Activated CD4-positive, alpha-beta memory T cell treated with anti-CD3 and anti-CD28 coated beads for 36 hours (primary cell): ENCODE measurements at regions not wholly inside any gene's neighbourhood (a gene's known extent, or its start where the extent isn't known, plus 50 kb on each side); places are given as distances from the start of the nearest gene placed in this dataset.

ENCODE experiments used
- CTCF ChIA-PET: fragments of 350-600 bp; sonication (Branson Sonifier 250); formaldehyde crosslinking; loops from one replicate; lab custom pipeline; 2021; ENCODE audit warnings: antibody characterized with exemption, inconsistent platforms; lab: Charles Lee
- POLR2A ChIA-PET: fragments of 350-600 bp; sonication (Branson Sonifier 250); formaldehyde crosslinking; loops from one replicate; lab custom pipeline; 2021; ENCODE audit warnings: antibody characterized with exemption; lab: Charles Lee
- DNase-seq: peaks from one replicate; pipeline ENCODE4 v3.0.0-alpha.2; 2020
- H3K27ac Mint-ChIP-seq: one replicate; pipeline ENCODE4 v1.8.0; 2021; ENCODE audit warnings: mixed read lengths
- H3K27me3 Mint-ChIP-seq: one replicate; pipeline ENCODE4 v1.8.0; 2021; ENCODE audit warnings: mixed read lengths
- H3K36me3 Mint-ChIP-seq: one replicate; pipeline ENCODE4 v1.8.0; 2021; ENCODE audit warnings: mixed read lengths
- H3K4me1 Mint-ChIP-seq: one replicate; pipeline ENCODE4 v1.8.0; 2021; ENCODE audit warnings: low read depth, mixed read lengths
- H3K4me3 Mint-ChIP-seq: one replicate; pipeline ENCODE4 v1.8.0; 2021; ENCODE audit warnings: mild to moderate bottlenecking, mixed read lengths
- H3K9me3 Mint-ChIP-seq: one replicate; pipeline ENCODE4 v1.8.0; 2021; ENCODE audit warnings: mixed read lengths
- intact Hi-C: fragments of 100-400 bp; cut with micrococcal nuclease; formaldehyde crosslinking; loops from one replicate; pipeline ENCODE4 v1.15.1; 2023

DNA sequence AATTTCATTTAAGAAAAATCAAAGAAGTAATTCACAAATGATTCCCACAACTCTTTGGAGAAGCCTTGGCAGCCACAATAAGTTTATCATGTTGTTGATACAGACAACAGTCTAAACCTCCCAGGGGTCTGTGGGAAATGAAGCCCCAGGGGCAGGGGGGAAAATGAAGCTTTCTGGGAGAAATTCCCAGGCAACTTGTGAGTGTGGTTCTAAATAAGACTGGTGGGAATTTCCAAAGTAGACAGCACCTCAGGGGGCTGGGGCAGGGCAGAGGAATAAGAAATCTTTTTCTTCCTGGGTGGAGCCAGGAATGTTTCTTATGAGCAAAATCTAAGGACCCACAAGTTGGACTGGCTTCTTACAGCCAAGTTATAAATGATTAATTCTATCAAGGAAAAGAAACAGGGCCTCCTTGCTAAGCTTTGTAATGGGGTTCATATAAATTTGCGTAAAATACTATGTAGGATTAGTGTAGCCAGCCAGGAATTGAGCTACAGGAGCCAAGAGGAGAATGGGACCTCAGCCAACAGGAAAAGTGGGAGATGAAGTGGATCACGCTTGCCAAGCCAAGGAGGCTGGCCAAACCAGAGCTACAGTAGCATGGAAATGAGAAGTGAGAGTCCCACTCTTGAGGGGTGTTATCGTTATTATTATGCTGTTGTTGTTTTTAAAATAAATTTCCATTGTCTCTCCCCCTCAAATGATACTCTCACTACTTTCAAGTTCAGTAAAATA is 182.9 kb upstream of the FAR2 start:
- no peaks in the 10 kb centered on the region for H3K9me3 Mint-ChIP-seq
- ChIA-PET POLR2A (no interaction called here), CTCF (no interaction called here)
- no peak overlapping the region for H3K4me3 Mint-ChIP-seq
- no peaks in the 10 kb centered on the region for H3K36me3 Mint-ChIP-seq
- H3K27ac Mint-ChIP-seq, result no peak overlapping the region
- no peaks in the 10 kb centered on the region for H3K4me1 Mint-ChIP-seq
- intact Hi-C loops, result no loop called here
- peaks cover 13% of the 10 kb centered on the region for H3K27me3 Mint-ChIP-seq
- DNase-seq, result no peak

DNA sequence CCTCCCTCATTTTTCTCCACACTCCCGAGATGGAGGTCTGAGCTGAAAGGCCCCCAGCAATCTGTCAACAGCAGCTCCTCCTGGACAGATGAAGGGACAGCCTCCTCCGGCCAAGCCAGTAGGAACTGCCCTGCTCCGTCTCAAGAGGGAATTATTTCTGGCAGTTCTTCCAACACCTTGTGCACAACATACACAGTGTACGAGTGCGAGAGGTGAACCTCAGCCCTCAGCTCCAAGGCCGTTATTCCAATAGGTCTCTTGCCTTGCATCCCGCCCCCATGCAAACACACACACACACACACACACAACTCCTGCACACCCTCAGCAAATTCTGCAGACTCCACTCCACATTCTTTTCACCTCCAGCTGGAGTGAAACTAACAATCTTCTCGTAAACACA is 181.7 kb upstream of the FAR2 start:
- CTCF ChIA-PET, result no interaction called here
- Mint-ChIP-seq H3K4me1 (no peaks in the 10 kb centered on the region), H3K36me3 (no peaks in the 10 kb centered on the region), H3K9me3 (no peaks in the 10 kb centered on the region), H3K27ac (no peak overlapping the region), H3K27me3 (peaks cover 11% of the 10 kb centered on the region), H3K4me3 (no peak overlapping the region)
- intact Hi-C loops, result no loop called here
- no peak for DNase-seq
- POLR2A ChIA-PET, result no interaction called here

DNA sequence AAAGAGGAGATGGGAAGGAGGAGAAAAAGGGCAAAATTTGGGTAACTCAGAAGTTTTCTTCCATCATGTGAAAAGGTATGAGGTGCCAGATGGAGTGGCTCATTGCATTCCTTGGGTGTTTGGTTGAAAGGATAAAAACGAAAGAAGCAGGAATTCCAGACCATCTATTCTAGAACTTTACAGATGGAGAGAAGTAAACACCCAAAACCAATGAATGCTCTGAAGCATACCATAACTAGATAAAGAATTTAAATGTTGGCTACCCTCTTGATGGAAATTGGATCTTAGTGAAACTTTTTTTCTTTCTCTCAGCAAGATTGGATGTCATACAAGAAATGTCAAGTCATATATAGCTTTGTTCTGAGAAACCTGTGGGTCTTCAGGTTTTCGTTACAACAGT is 175.6 kb upstream of the FAR2 start:
- no peak for DNase-seq
- Mint-ChIP-seq H3K4me3 (no peak overlapping the region), H3K4me1 (no peaks in the 10 kb centered on the region), H3K27me3 (peaks cover 4% of the 10 kb centered on the region), H3K27ac (no peak overlapping the region), H3K9me3 (no peaks in the 10 kb centered on the region), H3K36me3 (no peaks in the 10 kb centered on the region)
- intact Hi-C loops, result no loop called here
- ChIA-PET POLR2A (no interaction called here), CTCF (no interaction called here)

DNA sequence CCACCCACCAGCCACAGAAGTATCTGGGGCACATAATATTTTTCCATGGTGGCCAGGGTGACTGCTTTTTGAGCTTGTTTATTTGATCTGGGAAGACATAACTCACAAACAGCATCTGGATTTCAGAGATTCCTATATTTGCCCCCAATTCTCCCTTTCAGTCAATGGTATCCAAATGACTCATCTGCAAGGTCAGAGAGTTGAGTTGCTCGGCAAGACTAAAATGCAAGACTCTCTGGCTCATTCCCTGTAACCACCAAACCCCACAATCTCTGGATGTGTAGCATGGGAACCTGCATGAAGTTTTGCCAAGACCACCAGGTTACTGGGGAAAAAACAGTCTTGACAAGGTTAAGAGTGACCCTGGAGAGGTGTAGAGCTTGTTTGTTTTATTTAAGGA is 174.9 kb upstream of the FAR2 start:
- POLR2A ChIA-PET, result no interaction called here
- H3K9me3 Mint-ChIP-seq, result no peaks in the 10 kb centered on the region
- H3K27me3 Mint-ChIP-seq, result peaks cover 10% of the 10 kb centered on the region
- H3K27ac Mint-ChIP-seq, result no peak overlapping the region
- CTCF ChIA-PET, result no interaction called here
- DNase-seq, result no peak
- H3K4me1 Mint-ChIP-seq, result no peaks in the 10 kb centered on the region
- no peak overlapping the region for H3K4me3 Mint-ChIP-seq
- intact Hi-C loops, result no loop called here
- no peaks in the 10 kb centered on the region for H3K36me3 Mint-ChIP-seq

DNA sequence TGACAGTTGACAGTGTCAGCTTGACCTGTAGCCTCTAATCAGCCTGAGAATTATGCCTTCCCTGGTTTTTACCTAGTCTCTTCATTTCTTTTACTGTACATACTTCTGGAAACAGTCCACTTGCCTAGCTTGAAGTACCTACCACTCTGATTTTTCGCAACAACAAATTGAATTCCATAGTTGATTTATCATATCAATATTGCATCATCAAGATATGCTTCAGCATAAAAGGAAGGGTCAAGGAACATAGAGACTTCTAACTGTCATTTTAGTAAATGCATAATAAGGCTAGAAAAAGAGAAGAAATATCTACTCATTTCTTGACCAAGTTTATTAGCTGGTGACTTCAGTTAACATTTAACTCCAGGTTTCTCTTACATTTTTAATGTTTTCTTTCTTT is 174.2 kb upstream of the FAR2 start:
- no peaks in the 10 kb centered on the region for H3K9me3 Mint-ChIP-seq
- no peaks in the 10 kb centered on the region for H3K36me3 Mint-ChIP-seq
- H3K4me3 Mint-ChIP-seq, result no peak overlapping the region
- H3K27me3 Mint-ChIP-seq, result peaks cover 10% of the 10 kb centered on the region
- no peak for DNase-seq
- CTCF ChIA-PET, result interaction anchor here (0.7 kb wide), 1 partner anchor 468 kb away, joined by 6 read pairs; no protein-coding TSS in a partner anchor
- intact Hi-C loops, result no loop called here
- no peaks in the 10 kb centered on the region for H3K4me1 Mint-ChIP-seq
- no peak overlapping the region for H3K27ac Mint-ChIP-seq
- POLR2A ChIA-PET, result no interaction called here

DNA sequence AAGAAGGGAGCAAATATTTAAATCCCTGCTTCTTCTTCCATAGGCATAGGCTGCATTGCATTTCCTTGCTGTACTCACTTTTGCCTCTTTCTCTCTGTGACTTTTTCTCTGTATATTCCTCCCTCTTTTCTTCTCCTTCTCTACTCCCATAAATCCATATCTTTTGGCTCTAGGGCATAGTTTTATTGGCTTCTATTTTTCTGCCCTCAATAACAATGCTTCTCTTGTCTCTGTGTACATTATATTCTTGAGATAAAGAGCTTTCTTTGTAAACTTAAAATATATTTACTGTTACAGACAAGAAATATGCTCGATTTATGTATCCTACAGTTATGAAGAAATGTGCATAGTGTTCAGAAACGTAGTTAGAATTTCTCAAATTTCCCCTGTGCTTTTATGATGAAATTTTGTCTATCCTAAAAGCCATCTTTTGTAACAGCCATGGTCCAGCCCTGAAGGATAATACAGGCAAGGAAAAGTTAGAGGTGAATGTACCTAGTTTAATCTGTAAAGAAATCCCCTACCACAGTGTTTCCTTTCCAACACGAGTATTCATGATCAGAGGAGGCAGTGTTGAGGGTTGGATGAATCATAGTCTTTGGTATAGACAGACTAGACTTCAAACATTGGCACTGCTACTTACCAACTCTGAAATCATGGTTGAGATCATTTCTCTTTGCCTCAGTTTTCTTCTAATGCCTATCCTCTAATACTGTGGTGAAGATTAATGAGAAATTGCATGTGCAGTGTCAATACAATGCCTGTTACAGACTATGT is 173.3 kb upstream of the FAR2 start:
- no peak overlapping the region for H3K4me3 Mint-ChIP-seq
- DNase-seq, result no peak
- intact Hi-C loops, result no loop called here
- H3K27ac Mint-ChIP-seq, result no peak overlapping the region
- H3K27me3 Mint-ChIP-seq, result peaks cover 15% of the 10 kb centered on the region
- no peaks in the 10 kb centered on the region for H3K4me1 Mint-ChIP-seq
- no peaks in the 10 kb centered on the region for H3K36me3 Mint-ChIP-seq
- ChIA-PET POLR2A (no interaction called here), CTCF (interaction anchor here (0.7 kb wide), 1 partner anchor 469 kb away, joined by 6 read pairs; no protein-coding TSS in a partner anchor)
- H3K9me3 Mint-ChIP-seq, result no peaks in the 10 kb centered on the region

DNA sequence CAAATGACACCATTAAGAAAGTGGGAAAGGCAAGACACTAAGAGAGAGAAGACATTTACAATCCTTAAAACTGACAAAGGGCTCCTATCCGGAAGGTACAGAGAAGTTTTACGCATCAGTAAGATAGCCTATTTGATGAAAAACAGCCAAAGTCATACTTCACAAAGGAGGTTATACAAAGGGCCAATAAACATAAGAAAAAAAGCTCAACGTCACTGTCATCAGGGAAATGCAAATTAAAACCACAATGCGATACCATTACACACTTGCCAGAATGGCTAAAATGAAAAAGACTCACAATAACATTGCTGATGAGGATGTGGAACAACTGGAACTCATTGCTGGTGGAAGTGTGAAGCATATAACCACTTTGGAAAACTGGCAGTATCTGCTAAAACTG is 168.6 kb upstream of the FAR2 start:
- intact Hi-C loops, result no loop called here
- CTCF ChIA-PET, result no interaction called here
- DNase-seq, result no peak
- POLR2A ChIA-PET, result no interaction called here
- H3K9me3 Mint-ChIP-seq, result no peaks in the 10 kb centered on the region
- no peaks in the 10 kb centered on the region for H3K4me1 Mint-ChIP-seq
- H3K27ac Mint-ChIP-seq, result no peak overlapping the region
- H3K4me3 Mint-ChIP-seq, result no peak overlapping the region
- no peaks in the 10 kb centered on the region for H3K36me3 Mint-ChIP-seq
- H3K27me3 Mint-ChIP-seq, result peaks cover 16% of the 10 kb centered on the region

DNA sequence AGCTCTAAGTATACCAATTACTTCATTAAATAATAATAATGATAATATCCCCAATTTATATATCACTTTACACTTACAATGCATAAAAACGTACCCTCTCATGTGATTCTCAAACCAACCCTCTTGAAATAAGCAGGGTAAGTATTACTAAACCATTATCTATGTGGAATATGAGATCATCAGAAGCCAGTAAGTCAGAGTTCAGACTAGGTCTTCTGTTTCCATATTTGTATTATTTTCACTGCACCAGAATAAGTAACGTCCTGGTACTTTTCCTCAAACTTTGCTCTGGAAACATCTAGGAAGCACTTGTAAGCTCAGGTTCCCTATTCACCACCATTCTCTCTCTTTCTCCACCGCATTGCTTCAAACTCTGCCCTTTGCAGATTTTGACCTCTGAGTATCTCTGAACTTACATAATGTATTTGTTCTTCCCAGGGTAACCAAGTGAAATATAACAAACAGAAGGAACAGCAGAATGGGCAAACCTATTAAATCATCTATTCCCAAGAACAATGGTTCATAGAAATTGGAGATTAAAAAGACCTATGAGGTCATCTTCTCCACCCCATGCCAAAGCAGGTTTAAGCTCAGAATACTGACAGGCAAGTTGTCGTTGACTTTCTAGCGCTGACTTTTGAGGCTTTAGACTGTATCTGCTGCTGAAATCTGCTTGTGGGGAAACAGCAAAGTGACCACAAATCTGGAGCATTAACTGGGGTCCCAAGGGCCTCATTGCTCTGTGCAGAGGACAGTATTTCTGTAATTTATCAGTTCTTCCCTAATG is 161.3 kb upstream of the FAR2 start:
- Mint-ChIP-seq H3K4me1 (no peaks in the 10 kb centered on the region), H3K4me3 (no peak overlapping the region), H3K36me3 (no peaks in the 10 kb centered on the region), H3K9me3 (no peaks in the 10 kb centered on the region), H3K27me3 (peaks cover 10% of the 10 kb centered on the region), H3K27ac (no peak overlapping the region)
- ChIA-PET POLR2A (no interaction called here), CTCF (no interaction called here)
- no peak for DNase-seq
- intact Hi-C loops, result no loop called here

DNA sequence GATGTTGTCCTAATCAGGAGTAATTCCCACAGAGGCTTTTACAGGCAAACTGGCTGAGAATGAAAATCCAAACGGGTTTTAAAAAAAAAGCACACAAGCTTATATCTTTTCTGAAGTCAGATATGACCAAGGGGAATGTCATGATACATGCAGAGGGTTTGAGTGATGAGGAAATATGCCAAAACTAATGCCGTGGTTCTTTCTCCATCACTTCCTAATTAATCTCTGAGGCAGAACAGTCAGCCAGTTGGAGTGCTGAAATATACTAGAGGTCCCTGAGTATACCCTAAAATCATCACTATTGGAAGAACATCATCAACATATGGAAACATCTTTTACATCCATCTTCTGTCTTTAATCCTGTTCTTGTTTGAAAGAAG is 160.8 kb upstream of the FAR2 start:
- POLR2A ChIA-PET, result no interaction called here
- no peaks in the 10 kb centered on the region for H3K9me3 Mint-ChIP-seq
- intact Hi-C loops, result no loop called here

DNA sequence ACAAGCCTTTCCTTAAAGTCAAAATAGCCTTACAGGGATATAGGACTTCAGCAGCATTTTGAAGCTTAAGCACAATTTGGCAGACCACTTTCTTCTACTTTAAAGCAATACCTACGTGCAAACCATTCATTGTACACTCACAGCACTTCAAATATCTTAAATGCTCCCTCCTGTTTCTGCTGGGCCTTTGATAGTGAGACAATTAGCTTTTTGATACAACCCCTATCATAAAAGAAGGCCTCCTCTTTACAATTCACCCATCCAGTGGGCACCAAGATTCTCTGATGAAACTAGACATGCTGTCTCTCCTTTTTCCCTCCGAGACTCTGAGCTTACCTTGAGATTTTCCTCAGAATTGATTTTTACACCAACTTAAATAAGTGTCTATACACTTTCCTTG is 157.5 kb upstream of the FAR2 start:
- H3K36me3 Mint-ChIP-seq, result no peaks in the 10 kb centered on the region
- CTCF ChIA-PET, result interaction anchor here (0.6 kb wide), 1 partner anchor 1710 kb away, joined by 5 read pairs; no protein-coding TSS in a partner anchor
- H3K9me3 Mint-ChIP-seq, result no peaks in the 10 kb centered on the region
- H3K4me1 Mint-ChIP-seq, result no peaks in the 10 kb centered on the region
- POLR2A ChIA-PET, result no interaction called here
- DNase-seq, result no peak
- intact Hi-C loops, result loop anchor here (10.0 kb wide), 1 partner anchor 1257 kb away; no protein-coding TSS in a partner anchor
- no peak overlapping the region for H3K27ac Mint-ChIP-seq
- no peak overlapping the region for H3K4me3 Mint-ChIP-seq
- peaks cover 10% of the 10 kb centered on the region for H3K27me3 Mint-ChIP-seq

More for the DNA sequence above, 160.8 kb upstream of the FAR2 start:
- Mint-ChIP-seq H3K4me1 (no peaks in the 10 kb centered on the region), H3K27me3 (peaks cover 10% of the 10 kb centered on the region), H3K4me3 (no peak overlapping the region), H3K36me3 (no peaks in the 10 kb centered on the region), H3K27ac (no peak overlapping the region)
- CTCF ChIA-PET, result no interaction called here
- no peak for DNase-seq

DNA sequence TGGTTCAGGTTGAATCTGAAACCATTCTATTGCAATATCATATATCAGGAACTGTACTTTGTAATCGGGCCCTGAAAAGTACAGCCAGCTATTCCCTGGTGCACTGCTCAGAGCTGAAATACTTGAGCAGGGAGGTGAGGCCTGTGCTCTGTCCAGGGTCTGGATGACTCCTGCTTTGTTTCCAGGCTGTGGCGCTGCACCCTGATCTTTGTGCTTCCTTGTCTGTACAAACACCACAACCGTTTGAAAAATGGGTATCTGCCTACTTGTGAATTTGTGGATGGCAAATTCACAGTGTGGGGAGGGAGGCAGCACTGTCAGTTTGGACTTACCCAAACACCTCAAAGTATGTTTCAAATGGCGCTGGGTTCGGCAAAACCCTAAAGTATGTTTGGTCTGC is 155.4 kb upstream of the FAR2 start:
- no peaks in the 10 kb centered on the region for H3K36me3 Mint-ChIP-seq
- ChIA-PET CTCF (no interaction called here), POLR2A (no interaction called here)
- peaks cover 4% of the 10 kb centered on the region for H3K27me3 Mint-ChIP-seq
- no peak overlapping the region for H3K4me3 Mint-ChIP-seq
- no peak overlapping the region for H3K27ac Mint-ChIP-seq
- no peak for DNase-seq
- no peaks in the 10 kb centered on the region for H3K9me3 Mint-ChIP-seq
- intact Hi-C loops, result loop anchor here (10.0 kb wide), 1 partner anchor 1259 kb away; no protein-coding TSS in a partner anchor
- no peaks in the 10 kb centered on the region for H3K4me1 Mint-ChIP-seq

DNA sequence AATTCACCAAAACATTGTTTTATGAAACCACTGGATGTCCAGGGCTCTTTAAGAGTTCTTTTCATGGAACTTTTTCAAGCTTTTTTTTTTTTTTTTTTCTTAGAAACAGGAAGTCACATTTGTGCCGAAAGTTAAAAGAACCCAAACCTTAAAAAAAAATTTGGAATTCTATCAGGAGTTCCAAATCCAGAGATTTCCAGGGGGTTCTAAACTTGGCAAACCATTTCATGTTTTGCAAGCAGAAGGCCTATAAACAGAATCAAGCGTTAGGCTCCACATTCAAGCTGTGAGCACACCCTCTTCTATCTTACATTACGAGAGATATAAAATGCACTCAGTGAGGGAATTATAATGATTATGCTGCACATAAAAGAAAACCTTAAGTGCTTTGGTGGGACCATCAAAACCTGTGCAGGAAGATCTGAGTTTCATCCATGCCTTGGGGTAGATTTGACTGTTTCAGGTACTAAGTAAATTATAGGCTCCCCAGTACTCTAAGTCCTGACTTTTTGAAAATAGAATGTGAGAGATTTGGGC is 154.8 kb upstream of the FAR2 start:
- Mint-ChIP-seq H3K4me1 (no peaks in the 10 kb centered on the region), H3K4me3 (no peak overlapping the region), H3K27ac (no peak overlapping the region), H3K9me3 (no peaks in the 10 kb centered on the region), H3K27me3 (peaks cover 4% of the 10 kb centered on the region), H3K36me3 (no peaks in the 10 kb centered on the region)
- POLR2A ChIA-PET, result interaction anchor here (0.5 kb wide), 1 partner anchor 976 kb away, joined by 3 read pairs; no protein-coding TSS in a partner anchor
- no peak for DNase-seq
- CTCF ChIA-PET, result no interaction called here
- intact Hi-C loops, result loop anchor here (10.0 kb wide), 1 partner anchor 1259 kb away; no protein-coding TSS in a partner anchor
